OCI-LY1 (cell line): ENCODE measurements at regions not wholly inside any gene's neighbourhood (a gene's known extent, or its start where the extent isn't known, plus 50 kb on each side); places are given as distances from the start of the nearest gene placed in this dataset.

Experiments
- H2AFZ ChIP-seq: fragments of 200-600 bp; sonication (generic), shearing (Covaris generic); 2 replicates; pipeline ENCODE4 v1.6.0; 2014; ENCODE audit warnings: antibody characterized with exemption, mild to moderate bottlenecking, low read length
- H3F3A ChIP-seq: fragments of 200-600 bp; sonication (generic), shearing (Covaris generic); 2 replicates; pipeline ENCODE4 v1.6.0; 2014; ENCODE audit warnings: mild to moderate bottlenecking, antibody characterized with exemption, low read length, moderate library complexity; ENCODE audit not compliant: insufficient read depth
- H3K27ac ChIP-seq: fragments of 200-600 bp; sonication (generic); 2 replicates; pipeline ENCODE4 v1.5.1; 2014; ENCODE audit warnings: low read length, mixed run types, mild to moderate bottlenecking, low read depth; ENCODE audit not compliant: poor library complexity, severe bottlenecking
- H3K27me3 ChIP-seq: fragments of 200-600 bp; sonication (generic); 2 replicates; pipeline ENCODE4 v1.6.0; 2014; ENCODE audit warnings: antibody characterized with exemption, mild to moderate bottlenecking, low read length, moderate library complexity; ENCODE audit not compliant: insufficient read depth
- H3K36me3 ChIP-seq: fragments of 200-600 bp; sonication (generic); 2 replicates; pipeline ENCODE4 v1.6.1; 2014; ENCODE audit warnings: mild to moderate bottlenecking, antibody characterized with exemption, low read length, moderate library complexity, mixed read lengths; ENCODE audit not compliant: insufficient read depth
- H3K4me1 ChIP-seq: fragments of 200-600 bp; sonication (generic); 2 replicates; pipeline ENCODE4 v1.5.1; 2014; ENCODE audit warnings: mild to moderate bottlenecking, low read length, moderate library complexity; ENCODE audit not compliant: insufficient read depth, severe bottlenecking
- H3K4me2 ChIP-seq: fragments of 200-600 bp; sonication (generic), shearing (Covaris generic); 2 replicates; pipeline ENCODE4 v1.6.1; 2014; ENCODE audit warnings: low read length
- H3K4me3 ChIP-seq: fragments of 200-600 bp; sonication (generic); 2 replicates; pipeline ENCODE4 v1.5.1; 2014; ENCODE audit warnings: low read length, low read depth, mild to moderate bottlenecking, mixed read lengths; ENCODE audit not compliant: poor library complexity, severe bottlenecking
- H3K79me2 ChIP-seq: fragments of 200-600 bp; shearing (Covaris generic); 2 replicates; pipeline ENCODE4 v1.6.1; 2016; ENCODE audit warnings: mixed run types, low read length, mixed read lengths; ENCODE audit not compliant: insufficient read depth
- H3K9ac ChIP-seq: fragments of 200-600 bp; sonication (generic), shearing (Covaris generic); 2 replicates; pipeline ENCODE4 v1.6.1; 2014; ENCODE audit warnings: mild to moderate bottlenecking, low read length, mixed read lengths
- H3K9me2 ChIP-seq: fragments of 200-600 bp; sonication (generic), shearing (Covaris generic); 2 replicates; pipeline ENCODE4 v1.6.1; 2014; ENCODE audit warnings: low read depth, mild to moderate bottlenecking, low read length, mixed read lengths
- H3K9me3 ChIP-seq: fragments of 200-600 bp; shearing (Covaris generic); 2 replicates; pipeline ENCODE4 v1.6.1; 2014; ENCODE audit warnings: low read length, mixed read lengths
- H4K20me1 ChIP-seq: fragments of 200-600 bp; sonication (generic), shearing (Covaris generic); 2 replicates; pipeline ENCODE4 v1.6.0; 2016; ENCODE audit warnings: mild to moderate bottlenecking, low read length; ENCODE audit not compliant: insufficient read depth
- CTCF ChIP-seq: fragments of 200-600 bp; sonication (generic), shearing (Covaris generic); IDR thresholded peaks from 2 replicates; pipeline ENCODE4 v1.5.1; 2017; ENCODE audit warnings: mild to moderate bottlenecking, antibody characterized with exemption, low read length, moderate library complexity, mixed read lengths
- EZH2 ChIP-seq: fragments of 200-600 bp; sonication (generic), shearing (Covaris generic); IDR thresholded peaks from 2 replicates; pipeline ENCODE4 v1.8.0; 2017; ENCODE audit warnings: borderline replicate concordance, mixed run types, mild to moderate bottlenecking, antibody characterized with exemption, low read length, moderate library complexity, mixed read lengths

DNA sequence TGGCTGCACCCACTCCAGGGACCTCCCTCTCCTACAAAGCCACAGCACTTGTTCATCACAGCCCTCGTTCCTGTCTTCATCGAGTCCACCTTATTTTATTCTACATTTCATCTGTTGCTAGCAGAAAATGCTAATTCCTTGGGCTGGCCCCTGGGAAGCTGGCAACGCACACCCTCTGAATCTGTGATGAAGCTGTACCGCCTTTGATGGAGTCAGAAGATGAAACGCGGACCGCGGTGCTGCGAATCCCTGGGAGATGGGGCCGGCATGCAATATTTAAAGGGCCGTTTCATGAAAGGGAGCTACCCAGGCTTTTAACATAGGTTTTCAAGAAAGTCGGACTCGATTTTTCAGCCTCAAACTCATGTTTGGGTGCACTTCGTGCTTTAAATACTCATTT lies 88.5 kb downstream of the NPTX2 start:
- Histone ChIP-seq H3K27ac (no peak overlapping the region), H4K20me1 (no peaks in the 10 kb centered on the region), H2AFZ (no peak overlapping the region), H3K4me1 (peaks cover 38% of the 10 kb centered on the region), H3K79me2 (no peaks in the 10 kb centered on the region), H3F3A (no peaks in the 10 kb centered on the region), H3K4me2 (no peak overlapping the region), H3K27me3 (no peaks in the 10 kb centered on the region), H3K9me2 (no peaks in the 10 kb centered on the region), H3K9ac (no peak overlapping the region), H3K36me3 (no peaks in the 10 kb centered on the region), H3K4me3 (no peak overlapping the region), H3K9me3 (no peaks in the 10 kb centered on the region)
- TF ChIP-seq CTCF: no peak
- no peak for TF ChIP-seq EZH2

GRCh38 chr7:98707076-98707475 lies 90.0 kb downstream of the NPTX2 start:
- H3K4me3 ChIP-seq: no peak overlapping the region
- peaks cover 24% of the 10 kb centered on the region for H3K4me1 ChIP-seq
- H2AFZ ChIP-seq: no peak overlapping the region
- H3K36me3 ChIP-seq: no peaks in the 10 kb centered on the region; the same call in 1 of the 2 replicates
- H3K9me2 ChIP-seq: no peaks in the 10 kb centered on the region
- H3K79me2 ChIP-seq: no peaks in the 10 kb centered on the region
- H3K9me3 ChIP-seq: peaks cover 9% of the 10 kb centered on the region; the same call in 1 of the 2 replicates
- H3F3A ChIP-seq: no peaks in the 10 kb centered on the region
- H3K27me3 ChIP-seq: no peaks in the 10 kb centered on the region; the same call in 1 of the 2 replicates
- TF ChIP-seq CTCF (no peak), EZH2 (no peak)
- H3K27ac ChIP-seq: no peak overlapping the region
- H4K20me1 ChIP-seq: no peaks in the 10 kb centered on the region
- no peak overlapping the region for H3K4me2 ChIP-seq
- H3K9ac ChIP-seq: no peak overlapping the region

- Histone ChIP-seq H3F3A (no peaks in the 10 kb centered on the region), H3K4me2 (no peak overlapping the region), H3K27ac (no peak overlapping the region), H4K20me1 (no peaks in the 10 kb centered on the region), H3K9ac (no peak overlapping the region), H2AFZ (no peak overlapping the region), H3K4me3 (no peak overlapping the region), H3K79me2 (no peaks in the 10 kb centered on the region), H3K27me3 (no peaks in the 10 kb centered on the region; the same call in 1 of the 2 replicates), H3K4me1 (peaks cover 14% of the 10 kb centered on the region), H3K9me3 (peaks cover 9% of the 10 kb centered on the region; the same call in 1 of the 2 replicates), H3K9me2 (no peaks in the 10 kb centered on the region), H3K36me3 (no peaks in the 10 kb centered on the region; the same call in 1 of the 2 replicates)
- TF ChIP-seq EZH2 (no peak), CTCF (no peak)
Observed at GRCh38 chr7:98711945-98712344, 94.9 kb downstream of the NPTX2 start.
